ENCODE measurements at regions not wholly inside any gene's neighbourhood (a gene's known extent, or its start where the extent isn't known, plus 50 kb on each side); places are given as distances from the start of the nearest gene placed in this dataset.

GRCh38 chr1:56002231-56002630 is 577.1 kb downstream of the PLPP3 start:
- TF ChIP-seq, protein P1, sequence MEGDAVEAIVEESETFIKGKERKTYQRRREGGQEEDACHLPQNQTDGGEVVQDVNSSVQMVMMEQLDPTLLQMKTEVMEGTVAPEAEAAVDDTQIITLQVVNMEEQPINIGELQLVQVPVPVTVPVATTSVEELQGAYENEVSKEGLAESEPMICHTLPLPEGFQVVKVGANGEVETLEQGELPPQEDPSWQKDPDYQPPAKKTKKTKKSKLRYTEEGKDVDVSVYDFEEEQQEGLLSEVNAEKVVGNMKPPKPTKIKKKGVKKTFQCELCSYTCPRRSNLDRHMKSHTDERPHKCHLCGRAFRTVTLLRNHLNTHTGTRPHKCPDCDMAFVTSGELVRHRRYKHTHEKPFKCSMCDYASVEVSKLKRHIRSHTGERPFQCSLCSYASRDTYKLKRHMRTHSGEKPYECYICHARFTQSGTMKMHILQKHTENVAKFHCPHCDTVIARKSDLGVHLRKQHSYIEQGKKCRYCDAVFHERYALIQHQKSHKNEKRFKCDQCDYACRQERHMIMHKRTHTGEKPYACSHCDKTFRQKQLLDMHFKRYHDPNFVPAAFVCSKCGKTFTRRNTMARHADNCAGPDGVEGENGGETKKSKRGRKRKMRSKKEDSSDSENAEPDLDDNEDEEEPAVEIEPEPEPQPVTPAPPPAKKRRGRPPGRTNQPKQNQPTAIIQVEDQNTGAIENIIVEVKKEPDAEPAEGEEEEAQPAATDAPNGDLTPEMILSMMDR (IDR thresholded peaks at IDR 0.05; ENCODE audit: borderline replicate concordance, control extremely low read depth, extremely low read depth, insufficient read depth, missing control alignments): no peak
- in situ Hi-C loops (cut with MboI; ENCODE audit: low sequenced_read_pairs, unreplicated experiment): no loop called here
- DNase-seq (ENCODE audit: low spot score): no peak

GRCh38 chr1:56000424-56000823 is 578.9 kb downstream of the PLPP3 start:
- in situ Hi-C loops (cut with MboI; ENCODE audit: low sequenced_read_pairs, unreplicated experiment): no loop called here
- TF ChIP-seq, protein P1 (IDR thresholded peaks at IDR 0.05; ENCODE audit: borderline replicate concordance, control extremely low read depth, extremely low read depth, insufficient read depth, missing control alignments): no peak
- DNase-seq (ENCODE audit: low spot score): no peak

DNA sequence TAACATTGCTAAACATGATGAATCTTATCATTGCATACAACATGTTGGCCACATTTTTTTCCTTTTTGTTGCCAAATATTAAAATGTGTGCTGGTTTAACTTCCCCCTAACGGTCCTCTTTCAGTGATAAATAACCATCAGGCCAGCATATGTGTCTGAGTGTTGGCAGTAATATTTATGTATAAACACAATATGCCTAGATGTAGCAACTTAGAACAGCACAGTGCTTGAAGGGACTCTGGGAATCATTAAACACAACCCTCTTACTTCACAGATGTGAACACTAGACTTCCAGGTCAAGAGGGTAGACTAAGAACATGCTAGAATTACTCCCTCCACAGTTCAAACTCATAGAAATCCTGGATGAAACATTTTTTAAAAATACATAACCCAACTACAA is 581.8 kb downstream of the PLPP3 start:
- TF ChIP-seq, protein P1 (IDR thresholded peaks at IDR 0.05; ENCODE audit: borderline replicate concordance, control extremely low read depth, extremely low read depth, insufficient read depth, missing control alignments): no peak
- no peak for DNase-seq (ENCODE audit: low spot score)
- in situ Hi-C loops (cut with MboI; ENCODE audit: low sequenced_read_pairs, unreplicated experiment): no loop called here

- TF ChIP-seq, protein P1 (IDR thresholded peaks at IDR 0.05; ENCODE audit: borderline replicate concordance, control extremely low read depth, extremely low read depth, insufficient read depth, missing control alignments): no peak
- in situ Hi-C loops (cut with MboI; ENCODE audit: low sequenced_read_pairs, unreplicated experiment): no loop called here
- no peak for DNase-seq (ENCODE audit: low spot score)
Observed at GRCh38 chr1:55993646-55994318, 585.6 kb downstream of the PLPP3 start.

GRCh38 chr1:55990007-55990406 is 589.4 kb downstream of the PLPP3 start:
- TF ChIP-seq, protein P1 (IDR thresholded peaks at IDR 0.05; ENCODE audit: borderline replicate concordance, control extremely low read depth, extremely low read depth, insufficient read depth, missing control alignments): no peak
- DNase-seq (ENCODE audit: low spot score): no peak
- in situ Hi-C loops (cut with MboI; ENCODE audit: low sequenced_read_pairs, unreplicated experiment): no loop called here

DNA sequence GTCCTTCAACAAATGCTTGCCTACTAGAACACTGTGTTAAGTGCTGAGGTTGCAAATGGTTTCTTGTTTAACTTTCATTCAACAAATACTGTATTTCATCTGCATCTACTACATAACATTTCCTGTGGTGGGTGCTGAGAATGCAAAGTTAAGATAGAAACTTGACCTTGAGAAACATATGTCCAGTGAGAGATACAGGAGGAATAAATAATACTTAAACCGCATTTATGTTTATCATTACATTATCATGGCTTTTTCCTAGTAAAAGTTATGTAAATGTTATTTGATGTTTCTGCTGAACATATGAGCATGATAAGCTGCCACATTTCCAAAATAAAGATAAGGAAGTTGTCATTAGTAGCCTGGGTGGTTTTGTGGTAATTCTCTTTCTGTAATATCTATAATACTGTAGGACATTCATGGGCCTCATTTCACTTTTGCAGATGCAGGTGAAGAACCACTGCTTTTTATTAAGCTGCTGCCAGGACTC is 590.4 kb downstream of the PLPP3 start:
- in situ Hi-C loops (cut with MboI; ENCODE audit: low sequenced_read_pairs, unreplicated experiment): no loop called here
- no peak for DNase-seq (ENCODE audit: low spot score)
- TF ChIP-seq, protein P1 (IDR thresholded peaks at IDR 0.05; ENCODE audit: borderline replicate concordance, control extremely low read depth, extremely low read depth, insufficient read depth, missing control alignments): no peak

All from GM13976 (cell line).